NCI-H69 (cell line): ENCODE measurements at regions not wholly inside any gene's neighbourhood (a gene's known extent, or its start where the extent isn't known, plus 50 kb on each side); places are given as distances from the start of the nearest gene placed in this dataset.
"Not testable (repeated sequence)": the region's sequence is repeated elsewhere in the genome, so short reads cannot be mapped to it uniquely, and the experiment has no call there.

Experiments used
- DNase-seq: peaks from one replicate; lab custom pipeline; 2025; lab: John Stamatoyannopoulos, UW

DNA sequence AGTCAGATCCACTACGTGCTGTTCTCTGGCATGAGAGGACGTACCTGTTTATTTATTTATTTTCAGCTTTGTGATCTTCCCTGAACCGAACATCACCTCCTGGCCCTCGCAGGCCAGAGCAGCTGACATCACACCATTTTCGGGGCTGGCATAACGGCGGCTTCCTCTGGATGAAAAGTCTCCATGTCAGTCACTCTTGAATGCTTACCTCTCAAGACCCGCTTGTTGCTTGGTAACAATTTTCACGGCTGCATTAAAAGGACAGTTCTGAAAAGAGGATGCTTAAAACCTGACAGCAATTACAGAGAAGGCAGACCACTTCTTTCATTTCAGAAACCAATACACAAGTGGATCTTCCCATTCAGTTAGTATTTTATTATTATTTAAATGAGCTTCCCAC lies 159.8 kb upstream of the CDH4 start:
- no peak for DNase-seq

DNA sequence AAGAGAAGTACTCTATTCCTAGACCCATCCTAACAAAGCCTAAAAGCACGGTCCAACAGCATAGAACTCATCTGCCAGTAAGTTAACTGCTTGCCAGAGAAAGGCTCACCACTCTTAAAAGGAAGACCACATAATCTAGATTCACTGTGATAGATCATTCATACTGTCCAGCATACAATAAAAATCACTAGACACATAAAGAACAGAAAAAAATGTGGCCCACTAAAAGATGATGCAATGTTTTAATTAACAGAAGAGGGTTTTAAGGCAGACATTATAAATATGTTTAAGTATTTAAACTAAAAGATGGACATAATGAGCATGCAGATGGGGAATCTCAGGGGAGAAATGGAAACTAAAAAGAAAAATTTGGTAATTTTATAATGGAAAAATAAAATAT lies 157.5 kb upstream of the CDH4 start:
- DNase-seq, result no peak

DNA sequence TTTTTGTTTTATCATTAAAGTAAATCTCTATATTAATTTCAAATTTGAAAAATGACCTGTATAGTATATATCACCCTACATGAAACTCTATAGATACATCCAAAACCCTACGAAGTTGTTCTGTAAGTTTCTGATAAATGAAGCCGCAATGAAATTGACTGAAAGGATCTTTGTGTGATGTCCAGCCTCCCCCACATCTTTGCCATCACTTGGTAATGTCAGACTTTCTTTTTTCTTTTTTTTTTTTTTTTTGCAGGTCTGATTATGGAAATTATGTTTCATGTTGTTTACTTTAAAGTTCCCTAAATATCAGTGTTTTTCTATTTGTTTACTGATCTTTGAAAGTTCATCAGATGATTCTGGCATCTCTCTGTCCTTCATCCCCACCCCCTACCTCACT lies 155.6 kb upstream of the CDH4 start:
- no peak for DNase-seq

DNA sequence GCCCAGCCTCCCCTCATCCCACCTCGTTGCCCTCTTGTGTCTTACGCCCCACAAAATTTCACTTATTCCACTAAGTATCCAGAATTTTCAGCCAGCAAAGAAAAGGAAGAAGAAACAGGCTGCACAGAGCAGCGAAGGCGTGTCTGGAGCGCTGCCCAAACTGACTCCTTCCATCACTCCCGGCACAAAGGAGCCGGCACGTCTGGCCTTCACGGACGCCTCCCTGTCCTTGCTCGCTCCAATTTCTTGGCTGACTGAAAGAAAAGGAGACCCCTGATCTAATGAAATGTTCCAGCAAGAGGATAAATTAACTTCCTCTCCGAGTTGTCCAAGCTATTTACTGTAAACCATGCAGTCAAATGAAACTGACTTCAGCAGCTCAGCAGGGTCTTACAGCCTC lies 152.3 kb upstream of the CDH4 start:
- no peak for DNase-seq

DNA sequence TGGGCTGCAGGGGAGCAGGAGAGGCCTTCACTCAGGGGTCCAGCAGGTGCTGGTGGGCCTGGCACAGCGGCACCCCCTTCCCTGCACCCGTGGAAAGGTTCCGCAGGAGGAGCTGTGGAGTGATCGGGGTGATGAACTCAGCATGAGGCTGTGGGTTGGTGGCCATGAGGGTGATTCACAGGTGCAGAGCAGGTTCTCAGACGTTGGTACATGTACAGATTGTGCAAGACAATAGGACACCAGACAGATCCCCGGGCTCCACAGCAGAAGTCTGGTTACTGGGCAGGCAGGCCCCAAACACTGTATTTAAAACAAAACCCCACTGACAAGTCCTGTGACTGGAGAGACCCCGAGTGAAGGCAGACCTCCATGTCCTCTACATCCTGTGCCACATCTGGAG lies 151.6 kb upstream of the CDH4 start:
- no peak for DNase-seq

DNA sequence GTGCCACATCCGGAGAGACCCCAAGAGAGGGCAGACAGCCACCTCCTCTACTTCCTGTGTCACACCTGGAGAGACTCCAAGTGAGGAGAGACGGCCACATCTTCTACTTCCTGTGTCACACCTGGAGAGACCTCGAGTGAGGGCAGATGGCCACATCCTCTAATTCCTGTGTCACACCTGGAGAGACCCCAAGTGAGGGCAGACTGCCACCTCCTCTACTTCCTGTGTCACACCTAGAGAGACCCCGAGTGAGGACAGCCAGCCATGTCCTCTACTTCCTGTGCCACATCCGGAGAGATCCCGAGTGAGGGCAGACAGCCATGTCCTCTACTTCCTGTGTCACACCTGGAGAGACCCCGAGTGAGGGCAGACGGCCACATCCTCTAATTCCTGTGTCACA lies 150.7 kb upstream of the CDH4 start:
- DNase-seq, result not testable (repeated sequence)

DNA sequence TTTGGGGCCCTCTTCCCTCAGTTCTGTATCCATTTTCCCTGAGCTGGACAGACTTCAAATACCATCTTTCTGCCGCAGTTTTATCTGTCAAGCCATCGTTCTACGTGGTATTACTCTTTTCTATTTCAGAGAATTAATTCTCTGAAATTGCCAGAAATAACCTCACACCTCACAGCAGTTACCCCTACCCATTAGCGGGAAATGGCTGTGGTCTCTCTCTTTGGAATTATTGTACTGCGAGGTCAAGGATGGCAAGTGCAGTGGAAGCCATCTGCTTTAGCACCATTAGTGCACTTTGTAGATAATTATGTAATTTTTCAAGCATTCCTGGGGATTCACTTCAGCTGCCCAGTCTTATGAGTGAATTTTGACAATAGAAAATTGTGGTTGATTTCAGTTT lies 147.8 kb upstream of the CDH4 start:
- no peak for DNase-seq

DNA sequence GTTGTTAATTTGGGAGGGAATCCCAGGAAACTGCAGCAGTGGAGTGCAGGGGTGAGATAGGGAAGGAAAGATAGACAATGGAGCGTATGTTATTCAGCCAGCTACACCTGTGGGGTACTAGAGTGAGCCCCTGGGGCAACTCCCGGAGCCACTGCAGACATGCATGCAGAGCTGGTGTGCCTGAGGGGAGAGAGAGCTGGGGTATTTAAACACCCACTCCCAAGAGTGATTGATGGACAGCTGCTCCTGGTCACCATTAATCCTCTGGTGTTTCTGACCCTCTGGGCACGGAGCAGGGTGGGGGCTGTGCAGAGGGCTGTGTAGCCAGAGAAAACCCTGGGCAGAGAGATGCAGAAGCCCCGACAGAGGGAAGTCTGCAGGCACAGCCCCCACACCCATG lies 146.7 kb upstream of the CDH4 start:
- no peak for DNase-seq

DNA sequence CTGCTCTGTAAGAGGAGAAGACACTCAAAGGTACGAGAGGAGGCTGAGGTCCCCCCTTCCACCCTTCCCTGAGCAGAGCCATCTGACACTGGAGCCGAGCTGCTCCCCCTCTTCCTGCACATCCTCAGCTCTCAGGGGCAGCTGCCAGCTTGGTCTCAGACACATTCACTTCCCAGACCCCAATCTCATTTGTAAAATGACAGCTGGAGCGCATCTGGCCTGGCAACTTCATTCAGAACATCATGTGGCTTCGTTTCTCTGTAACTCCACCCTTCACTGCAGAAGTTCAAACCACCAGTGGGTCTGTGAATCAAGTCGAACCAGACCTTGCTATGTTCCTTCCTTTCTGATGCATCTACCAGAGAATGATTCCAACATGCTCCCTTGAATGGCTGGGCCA lies 145.6 kb upstream of the CDH4 start:
- no peak for DNase-seq

DNA sequence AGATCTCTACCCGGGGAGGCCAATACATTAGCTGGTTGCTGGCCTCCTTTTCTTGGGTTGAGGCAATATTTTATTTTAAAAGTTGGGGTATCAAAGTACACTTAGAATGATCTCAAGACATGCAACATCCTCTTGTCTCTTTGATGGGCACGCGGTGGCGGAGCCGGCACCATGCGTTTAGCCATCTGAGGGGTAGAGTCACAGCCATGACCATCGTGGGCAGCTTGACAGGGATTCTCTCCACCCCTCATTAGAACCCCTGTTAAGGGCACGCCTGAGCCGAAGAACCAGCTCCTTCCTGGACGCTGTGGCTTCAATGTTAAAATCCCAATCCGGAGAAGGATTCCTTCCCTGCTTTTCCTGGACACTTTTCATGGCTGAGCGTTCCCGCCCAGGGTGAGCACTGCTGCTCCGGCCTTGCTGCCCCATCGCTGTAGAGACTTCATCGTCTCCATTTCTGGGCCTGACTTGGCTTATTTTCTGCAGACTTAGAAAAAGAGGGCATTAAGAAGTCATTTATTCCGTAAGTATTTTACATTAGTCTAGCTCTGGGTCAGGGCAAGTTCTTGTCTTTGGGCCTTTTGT lies 142.7 kb upstream of the CDH4 start:
- DNase-seq, result no peak

DNA sequence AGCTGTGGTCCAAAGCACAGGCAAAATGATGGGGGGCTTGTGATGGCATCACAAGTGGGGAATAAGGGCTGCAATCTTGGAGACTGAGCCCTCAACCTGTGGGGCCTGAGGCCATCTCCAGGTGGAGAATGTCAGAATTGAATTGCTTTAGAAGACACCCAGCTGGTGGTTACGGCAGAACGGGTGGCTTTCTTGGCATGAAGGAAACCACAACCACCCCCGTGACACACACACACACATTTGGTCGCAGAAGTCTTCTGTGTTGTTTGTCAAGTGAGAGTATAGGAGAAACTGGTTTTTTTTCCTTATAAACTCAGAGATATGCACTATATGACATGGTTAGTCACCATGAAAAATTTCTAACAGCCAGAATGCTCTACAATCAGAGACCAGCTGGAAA lies 139.5 kb upstream of the CDH4 start:
- no peak for DNase-seq

DNA sequence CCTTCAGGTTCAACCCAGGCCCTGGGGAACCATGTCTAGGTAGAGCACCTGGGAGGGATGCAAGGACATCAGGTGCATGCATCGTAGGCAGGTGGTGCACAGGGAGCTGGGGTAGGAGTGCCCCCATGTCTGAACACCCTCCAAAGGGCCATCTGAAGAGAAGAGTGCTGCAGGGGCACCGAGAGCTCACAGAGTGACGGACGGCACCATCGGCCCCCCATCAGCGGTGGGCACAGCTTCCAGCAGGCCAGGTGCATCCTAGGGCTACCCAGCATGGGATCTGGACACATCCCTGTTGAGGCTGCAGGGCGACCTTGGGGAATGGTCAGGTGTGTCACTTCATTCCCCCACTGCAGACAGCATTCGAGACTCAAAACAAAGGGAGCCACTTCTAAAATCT lies 138.3 kb upstream of the CDH4 start:
- DNase-seq, result no peak

DNA sequence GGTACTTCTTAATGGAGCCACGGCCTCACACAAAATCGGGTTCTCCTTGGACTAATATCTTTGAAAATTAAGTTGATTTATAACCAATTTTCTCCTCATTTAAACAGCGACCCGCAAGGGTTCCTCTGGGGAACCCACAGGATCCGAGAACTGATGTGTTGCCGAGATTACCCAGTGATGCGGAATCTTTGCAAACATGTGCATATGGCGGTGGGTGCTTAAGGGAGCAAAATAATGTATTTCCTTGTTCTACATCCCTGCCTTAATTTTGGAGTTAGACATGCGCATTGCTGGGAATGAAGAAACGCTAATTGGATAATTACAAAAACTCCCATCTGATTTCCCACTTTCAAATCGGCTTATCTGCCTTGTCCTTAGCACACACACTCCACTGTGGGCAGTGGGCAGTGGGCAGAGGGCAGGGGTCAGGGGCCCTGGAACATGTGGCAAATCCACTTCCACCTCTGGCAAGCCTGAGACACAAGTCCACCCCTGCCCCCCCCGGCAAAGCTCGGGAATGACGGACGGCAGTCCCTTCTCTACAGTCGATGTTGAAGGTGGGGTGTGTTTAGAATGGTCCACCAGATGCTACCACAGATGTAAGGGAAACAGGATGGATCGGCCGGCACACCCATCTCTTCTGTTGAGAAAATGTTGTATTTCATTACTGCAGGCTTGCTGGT lies 137.4 kb upstream of the CDH4 start:
- no peak for DNase-seq

DNA sequence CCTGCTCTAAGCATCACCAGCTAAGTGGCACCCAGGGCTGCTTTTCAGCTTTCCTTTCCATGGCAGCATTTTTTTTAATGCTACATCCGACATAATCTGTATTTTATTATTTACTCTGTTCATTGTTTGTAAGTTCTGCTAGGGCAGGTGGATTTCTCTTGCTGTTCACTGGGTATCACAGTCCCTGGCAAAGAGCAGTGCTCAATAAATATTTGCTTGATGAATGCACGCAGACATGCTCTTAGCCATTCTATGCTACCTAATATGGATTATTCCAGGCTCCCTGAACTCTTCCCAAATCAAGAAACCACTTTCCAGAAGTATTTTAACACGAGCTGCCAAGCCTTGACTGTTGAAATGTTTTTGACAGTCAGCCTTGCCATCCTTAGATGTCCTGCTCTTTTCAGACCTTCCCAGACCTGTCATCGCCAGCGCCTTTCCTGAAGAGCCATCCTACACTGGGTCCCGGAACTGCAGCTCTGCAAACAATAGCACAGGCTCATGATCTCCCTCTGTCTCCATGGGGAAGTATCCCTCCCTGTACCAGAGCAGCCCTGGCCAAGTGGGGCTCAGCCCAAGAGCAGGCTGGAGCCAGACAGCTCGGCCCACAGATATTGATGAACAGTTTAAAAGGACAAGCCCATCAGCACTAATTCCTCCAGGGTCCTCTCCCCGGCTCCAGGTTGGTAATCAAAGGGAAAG lies 136.5 kb upstream of the CDH4 start:
- DNase-seq, result no peak

DNA sequence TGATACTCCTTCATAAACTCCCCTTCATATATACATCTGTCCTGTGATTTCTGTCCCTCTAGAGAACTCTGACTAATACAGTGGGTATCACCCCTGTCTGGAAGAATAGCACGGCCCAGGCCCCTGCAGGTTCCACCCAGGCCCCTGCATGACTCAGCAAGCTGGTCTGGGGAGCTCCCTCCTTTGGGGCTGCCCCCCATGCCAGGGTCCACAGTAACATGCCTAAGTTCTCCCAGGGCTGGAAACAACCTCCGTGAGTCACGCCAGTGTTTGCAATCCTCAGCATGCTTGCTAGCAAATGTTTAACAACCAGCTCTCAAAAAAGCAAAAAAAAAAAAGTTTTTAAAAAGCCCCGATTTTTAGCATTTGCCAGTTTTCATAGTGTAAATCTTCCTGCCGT lies 134.3 kb upstream of the CDH4 start:
- DNase-seq, result no peak

DNA sequence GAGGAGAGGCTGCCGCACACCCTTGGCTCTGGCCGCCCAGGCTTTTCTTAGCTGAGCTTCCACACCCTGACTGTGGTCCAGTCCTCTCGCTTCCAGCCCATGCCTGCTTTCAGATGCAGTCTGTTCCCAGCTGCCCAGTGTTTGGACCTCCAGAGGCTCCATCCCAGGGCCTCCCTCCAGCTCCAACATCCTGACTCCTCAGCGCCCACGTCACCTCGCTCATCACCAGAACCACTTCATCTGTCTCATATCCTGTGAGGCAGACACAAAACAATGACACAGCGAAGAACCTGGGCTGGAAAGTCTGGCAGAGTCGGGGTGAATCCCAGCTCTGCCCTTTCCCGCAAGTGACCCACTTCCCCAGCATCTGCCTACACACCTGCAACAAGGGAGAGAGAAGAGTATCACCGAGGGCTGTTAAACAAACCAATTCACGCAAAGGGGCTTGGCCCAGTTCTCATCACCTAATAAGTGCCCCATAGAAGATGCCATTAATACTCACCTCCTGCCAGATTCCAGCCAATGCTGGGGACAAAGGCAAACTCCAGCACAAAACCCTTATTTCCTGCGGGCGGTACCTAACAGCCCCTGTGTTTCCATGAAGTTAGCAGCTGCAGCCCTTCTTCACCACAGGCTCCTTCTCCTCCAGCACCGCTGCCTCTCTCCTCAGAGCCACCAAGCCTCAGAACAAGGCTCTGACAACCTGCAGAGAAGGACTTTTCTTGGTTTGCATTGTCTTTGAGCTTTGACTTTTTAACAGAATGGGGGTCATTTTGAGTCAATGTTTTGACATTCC lies 133.4 kb upstream of the CDH4 start:
- no peak for DNase-seq

DNA sequence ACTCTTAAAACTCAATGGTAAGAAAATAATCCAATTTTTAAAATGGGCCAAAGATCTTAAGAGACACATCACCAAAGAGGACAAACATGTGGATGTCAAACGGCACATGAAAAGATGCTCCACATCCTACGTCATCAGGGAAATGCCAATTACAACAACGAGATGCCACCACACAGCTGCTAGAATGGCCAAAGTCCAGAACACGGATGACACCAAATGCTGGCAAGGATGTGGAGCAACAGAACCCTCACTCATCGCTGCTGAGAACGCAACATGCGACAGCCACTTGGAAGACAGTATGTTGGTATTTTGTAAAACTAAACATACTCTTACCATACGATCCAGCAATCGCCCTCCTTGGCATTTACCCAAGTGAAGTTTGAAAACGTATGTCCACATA lies 132.8 kb upstream of the CDH4 start:
- no peak for DNase-seq

DNA sequence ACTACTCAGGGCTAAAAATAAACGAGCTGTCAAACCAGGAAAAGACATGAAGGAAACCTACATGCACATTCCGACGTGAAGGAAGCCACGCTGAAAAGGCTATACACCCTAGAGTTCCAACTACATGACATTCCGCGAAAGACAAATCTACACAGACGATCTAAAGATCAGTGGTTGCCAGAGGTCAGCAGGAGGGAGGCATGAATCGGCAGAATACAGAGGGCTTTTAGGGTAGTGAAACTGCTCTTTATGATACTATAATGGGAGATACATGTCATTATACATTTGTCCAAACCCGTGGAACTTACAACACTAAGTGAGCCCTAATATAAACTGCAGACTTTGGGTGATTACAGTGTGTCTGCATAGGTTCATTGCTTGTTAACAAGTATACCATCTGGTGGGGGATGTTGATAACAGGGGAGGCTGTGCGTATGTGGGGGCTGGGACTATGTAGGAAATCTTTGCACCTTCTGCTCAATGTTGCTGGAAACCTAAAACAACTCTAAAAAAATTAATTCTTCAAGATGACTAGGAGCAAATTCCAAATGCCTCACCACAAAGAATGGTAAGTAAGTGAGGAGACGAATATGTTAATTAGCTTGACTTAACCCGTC lies 132.2 kb upstream of the CDH4 start:
- DNase-seq, result no peak

DNA sequence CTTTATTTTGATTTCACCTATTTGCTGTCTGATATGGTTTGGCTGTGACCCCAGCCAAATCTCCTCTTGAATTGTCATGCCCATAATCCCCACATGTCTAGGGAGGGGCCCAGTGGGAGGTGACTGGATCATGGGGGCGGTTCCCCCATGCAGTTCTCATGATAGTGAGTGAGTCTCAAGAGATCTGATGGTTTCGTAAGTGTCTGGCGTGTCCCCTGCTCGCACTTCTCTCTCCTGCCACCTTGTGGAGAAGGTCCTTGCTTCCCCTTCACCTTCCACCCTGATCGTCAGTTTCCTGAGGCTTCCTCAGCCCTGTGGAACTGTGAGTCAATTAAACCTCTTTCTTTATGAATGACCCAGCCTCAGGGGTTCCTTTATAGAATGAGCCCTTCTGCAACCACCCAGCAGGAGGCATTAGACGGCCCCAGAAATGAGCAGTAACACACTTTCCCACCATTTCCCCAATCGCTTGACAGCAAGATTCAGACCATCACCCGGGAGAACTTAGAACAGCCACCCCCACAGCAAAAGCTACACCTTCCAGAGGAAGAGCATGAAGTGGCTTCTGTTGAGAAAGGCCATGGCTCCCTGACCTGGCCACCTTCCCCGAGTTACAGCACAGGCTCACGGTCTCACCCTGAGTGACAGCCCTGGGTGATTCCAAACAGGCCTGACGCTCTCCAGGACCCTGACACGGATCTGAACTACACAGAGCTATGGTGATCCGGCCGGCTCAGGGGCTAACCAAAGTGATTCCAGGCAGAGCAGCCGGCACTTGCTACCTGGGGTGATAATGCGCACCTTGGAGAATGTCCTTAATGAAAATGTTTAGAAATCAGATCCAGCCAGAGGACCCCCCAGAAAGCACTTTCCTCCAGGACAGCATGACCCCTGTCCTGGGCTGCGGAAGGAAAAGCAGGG lies 131.2 kb upstream of the CDH4 start:
- DNase-seq, result peak; percentile 3

DNA sequence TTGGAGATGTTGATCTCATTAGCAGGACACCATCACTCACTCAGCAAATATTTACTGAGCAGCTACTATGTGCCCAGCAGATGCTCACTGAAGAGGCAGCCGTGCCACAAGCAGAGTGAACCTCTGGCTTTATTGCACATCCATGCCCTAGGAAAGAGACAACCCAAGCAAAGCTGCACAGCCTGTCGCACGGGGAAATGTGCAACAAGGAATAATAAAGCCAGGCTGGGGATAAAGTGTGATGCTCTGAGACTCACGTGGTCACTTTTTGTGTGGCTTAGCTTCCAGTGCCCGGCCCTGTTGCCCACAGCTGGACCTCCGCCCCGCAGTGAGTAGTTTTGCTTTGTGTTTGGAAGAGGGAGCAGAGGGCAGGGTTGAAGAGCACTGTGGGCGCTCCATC lies 130.4 kb upstream of the CDH4 start:
- no peak for DNase-seq

DNA sequence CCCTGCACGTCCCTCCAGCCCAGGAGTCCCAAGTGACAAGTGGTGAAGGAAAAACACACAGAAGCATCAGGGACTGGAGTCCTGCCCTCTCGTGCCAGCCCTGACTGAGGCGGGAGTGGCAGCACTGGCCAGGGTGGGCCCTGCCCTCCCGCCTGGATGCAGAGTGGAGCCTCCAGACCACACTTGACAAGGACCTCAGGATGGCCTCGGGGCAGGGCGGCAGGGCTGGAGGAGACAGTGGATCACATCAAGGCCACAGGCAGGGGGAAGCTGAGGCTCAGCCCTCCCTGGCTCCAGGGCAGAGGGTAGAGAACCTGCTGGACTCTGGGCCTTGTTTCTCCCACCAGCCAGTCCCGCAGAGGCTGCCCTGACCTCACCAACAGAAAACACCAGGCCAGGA lies 128.8 kb upstream of the CDH4 start:
- DNase-seq, result no peak
